NCI-H2227 treated with DMSO at 0.1 percent for 48 hours (cell line): ENCODE measurements at regions not wholly inside any gene's neighbourhood (a gene's known extent, or its start where the extent isn't known, plus 50 kb on each side); places are given as distances from the start of the nearest gene placed in this dataset.

Source experiments
- DNase-seq: peaks from one replicate; lab custom pipeline; 2025; lab: John Stamatoyannopoulos, UW

DNA sequence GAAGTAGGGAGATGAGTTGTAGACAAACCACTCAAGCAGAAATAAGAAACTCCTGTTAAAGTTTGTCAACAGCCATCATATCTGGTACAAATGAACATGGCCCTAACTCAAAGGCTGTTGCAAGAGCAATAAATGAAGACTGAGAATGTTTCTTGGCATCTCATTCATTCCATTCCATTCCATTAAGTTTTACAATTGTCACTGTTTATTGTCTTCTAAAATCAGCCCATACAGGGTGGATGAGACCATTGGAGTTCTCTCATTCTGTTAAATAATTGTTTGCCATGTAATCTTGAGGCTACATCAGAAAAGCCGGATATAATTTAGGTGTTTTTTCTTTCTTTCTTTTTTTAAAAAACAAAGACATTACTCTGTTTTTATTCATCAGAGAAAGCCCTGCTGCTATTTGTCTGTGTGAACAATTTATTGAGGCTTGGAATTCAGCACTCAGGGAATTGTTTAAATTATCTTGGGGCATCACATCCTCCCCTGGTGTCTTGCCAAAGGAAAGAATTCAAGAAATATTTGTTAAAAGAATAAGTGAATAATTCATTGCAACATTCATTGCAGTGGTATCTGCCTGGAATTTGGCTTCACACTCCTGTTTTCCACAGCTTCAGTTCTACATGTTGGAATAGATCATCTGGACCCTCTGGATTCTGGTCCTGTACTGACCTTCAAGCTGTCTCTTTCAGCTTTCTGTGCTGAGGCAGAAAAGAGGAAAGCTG, 604.5 kb downstream of the PLPP3 start:
- no peak for DNase-seq

DNA sequence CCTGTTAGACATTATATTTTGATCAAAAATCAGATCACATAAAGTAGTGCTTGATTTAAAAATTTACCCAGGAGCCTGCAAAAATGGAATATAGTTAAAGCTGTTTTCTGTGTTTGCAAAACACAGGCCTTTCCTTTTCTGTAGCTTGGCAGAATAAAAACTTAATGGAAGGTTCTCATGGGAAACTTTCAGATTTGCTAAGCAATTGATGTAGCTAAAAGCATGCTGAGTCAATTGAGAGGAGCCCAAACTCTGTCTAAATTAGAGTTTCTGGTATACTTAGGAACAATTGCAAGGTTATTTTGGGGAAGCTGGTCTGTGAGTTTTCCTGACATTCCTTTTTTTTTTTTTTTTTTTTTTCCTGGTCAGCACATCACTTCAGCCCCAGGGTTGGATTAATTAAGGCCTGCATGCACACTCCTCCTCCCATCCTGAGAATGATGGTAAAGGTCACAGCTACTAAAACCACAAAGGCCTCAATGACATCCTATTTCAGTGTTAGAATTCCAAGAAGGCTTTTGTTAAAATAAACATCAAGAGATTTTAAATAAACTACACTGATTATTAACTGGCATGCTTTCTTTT, 608.7 kb downstream of the PLPP3 start:
- DNase-seq: no peak

DNA sequence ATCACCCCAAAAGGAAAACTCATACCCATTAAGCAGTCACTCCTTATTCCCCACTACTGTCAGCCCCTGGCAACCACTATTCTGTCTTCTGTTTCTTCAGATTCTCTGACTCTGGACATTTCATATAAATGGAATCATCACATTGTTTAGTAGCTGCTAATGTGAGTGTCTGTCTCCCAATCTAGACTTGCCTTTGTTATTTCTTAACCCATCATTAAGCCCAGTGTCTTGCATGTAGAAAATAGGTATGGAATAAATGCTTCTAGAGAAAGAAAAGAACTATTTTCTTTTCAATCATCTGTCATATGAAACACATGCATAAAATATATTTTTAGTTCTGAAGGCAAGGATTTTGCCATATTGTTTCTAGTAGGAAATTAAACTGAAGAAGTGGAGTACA, 610.0 kb downstream of the PLPP3 start:
- DNase-seq: no peak

DNA sequence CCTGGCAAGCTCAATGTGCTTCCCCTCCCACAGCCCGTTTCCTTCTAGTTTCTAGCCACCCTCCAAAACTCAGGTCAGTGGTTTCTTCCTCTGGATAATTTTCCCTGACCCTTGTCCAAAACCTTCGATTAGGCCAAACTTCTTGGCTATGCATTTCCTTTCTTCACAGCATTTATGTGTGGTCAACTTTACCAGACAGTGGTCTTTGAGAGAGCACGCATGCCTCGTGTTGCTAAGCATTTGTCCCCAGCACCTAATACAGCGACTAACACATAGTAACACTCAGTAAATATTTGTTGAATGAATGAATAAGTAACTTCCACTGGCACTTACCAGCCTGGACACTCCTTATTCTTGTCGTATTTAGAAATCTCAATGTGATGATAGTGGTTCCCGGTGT, 610.7 kb downstream of the PLPP3 start:
- DNase-seq: no peak

DNA sequence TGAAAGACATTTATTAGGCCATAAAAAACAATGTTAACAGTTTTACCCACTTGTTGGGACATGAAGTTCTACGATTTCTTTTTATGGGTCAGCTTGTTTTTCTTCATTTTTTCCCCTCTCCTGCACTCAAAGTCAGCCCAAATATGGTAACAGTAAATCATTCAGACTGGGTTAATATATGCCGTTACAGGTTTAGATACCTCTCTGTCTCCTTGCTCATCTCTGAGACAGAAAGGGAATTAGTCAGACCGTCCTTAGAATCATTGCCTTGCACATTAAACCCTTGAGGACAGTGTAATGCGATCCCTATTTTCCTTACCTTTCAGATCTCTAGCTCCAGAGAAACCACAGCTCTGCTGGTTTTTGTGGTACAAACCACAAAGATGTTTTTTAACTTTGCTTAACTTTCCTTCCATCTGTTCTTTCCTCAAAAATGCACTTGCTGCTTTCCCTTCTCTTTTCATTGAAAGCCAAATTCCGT, 613.3 kb downstream of the PLPP3 start:
- no peak for DNase-seq

DNA sequence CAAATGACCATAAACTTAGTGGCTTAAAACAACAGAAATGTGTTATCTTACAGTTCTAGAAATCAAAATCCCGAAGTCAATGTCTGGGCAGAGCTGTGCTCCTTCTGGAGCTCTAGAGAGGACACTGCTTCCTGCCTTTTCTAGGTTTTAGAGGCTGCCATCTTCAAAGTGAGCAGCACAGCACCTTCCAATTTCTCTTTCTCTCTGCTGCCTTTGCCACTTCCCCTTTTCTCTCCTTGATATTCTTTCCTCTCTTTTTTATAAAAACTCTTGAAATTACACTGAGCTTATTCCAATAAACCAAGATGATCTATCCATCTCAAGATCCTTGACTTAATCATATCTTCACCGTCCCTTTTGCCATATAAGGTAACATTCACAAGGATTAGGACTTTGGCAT, 616.9 kb downstream of the PLPP3 start:
- DNase-seq: no peak

DNA sequence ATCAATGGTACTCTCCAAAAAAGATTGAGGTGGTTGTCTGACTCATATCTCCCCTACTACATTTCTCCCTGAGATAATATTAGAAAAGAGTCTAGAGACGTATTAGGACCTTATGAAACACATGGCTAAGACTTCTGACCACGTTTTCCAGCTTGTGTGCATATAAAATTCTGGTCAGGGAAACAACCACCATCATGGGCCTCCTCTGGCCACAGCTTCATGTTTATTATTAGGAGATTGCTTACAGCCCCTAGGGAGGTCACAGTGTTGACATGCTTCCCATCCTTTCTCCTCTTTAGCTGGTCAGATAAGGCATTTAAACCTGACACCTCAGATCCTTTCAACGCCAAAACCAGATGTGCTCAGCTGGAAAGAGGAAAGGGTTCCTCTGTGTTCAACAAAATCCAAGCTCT, 620.2 kb downstream of the PLPP3 start:
- DNase-seq: no peak

DNA sequence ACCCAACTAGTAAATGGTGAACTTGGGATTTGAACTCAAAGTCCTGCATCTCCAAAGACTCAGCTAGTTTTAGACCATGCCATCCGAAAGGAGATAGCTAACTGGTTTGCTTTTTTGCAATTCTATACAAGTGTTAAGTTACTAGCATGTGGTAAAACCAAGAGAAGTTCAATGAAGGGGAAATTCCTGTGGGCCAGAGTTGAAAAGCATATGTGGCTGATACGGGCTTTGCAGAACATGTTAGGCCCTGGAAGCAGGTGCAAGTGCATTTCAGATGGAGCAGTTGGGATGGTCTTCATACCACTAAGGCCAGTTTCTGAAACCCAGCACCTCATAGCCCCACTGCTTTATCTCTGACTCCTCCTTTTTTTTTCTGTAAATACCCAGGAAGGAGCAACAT, 620.9 kb downstream of the PLPP3 start:
- DNase-seq: no peak

DNA sequence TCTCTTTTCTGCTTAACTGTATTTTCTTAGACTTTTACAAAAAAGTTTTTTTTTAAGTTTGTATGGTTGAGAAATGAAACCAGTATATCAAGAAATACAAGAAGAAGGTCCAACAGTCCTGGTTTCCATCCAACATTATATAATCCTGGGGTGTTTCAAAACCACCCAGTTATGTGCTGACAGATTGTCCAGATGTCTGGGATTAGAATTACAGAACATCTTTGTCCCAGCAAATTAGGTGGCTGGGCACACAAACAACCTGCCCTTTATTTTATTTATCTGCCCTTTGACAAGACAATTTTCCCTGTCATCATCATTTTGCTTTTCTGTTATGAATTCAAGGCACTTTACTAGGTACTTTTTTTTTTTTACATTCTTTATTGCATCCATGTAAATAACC, 622.1 kb downstream of the PLPP3 start:
- DNase-seq: no peak

DNA sequence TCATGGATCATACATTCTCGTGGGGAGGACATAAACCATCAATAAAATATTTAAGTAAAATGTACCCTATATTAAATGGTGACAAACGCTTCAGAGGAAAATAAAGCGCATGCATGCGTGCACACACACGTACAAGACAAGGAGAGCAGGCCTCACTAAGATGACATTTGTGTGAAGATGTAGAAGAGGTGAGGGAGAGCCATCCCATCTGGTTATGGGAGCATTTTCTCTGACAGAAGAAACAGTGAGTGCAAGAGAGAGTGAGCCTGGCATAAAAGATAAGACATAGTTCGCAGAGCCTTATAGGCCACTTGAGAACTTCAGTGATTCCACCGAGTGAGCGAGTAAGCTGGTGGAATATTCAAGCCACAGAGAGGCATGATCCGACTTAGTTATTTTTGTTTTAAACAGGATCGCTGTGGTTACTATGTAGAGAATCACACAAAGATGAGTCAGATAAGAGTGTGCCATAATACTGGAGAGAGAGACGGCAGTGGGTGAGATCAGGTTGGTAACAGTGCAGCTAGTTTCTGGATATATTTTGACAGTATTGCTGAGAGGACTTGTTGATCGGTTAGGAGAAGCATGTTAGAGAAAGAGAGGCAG, 624.2 kb downstream of the PLPP3 start:
- DNase-seq: no peak

DNA sequence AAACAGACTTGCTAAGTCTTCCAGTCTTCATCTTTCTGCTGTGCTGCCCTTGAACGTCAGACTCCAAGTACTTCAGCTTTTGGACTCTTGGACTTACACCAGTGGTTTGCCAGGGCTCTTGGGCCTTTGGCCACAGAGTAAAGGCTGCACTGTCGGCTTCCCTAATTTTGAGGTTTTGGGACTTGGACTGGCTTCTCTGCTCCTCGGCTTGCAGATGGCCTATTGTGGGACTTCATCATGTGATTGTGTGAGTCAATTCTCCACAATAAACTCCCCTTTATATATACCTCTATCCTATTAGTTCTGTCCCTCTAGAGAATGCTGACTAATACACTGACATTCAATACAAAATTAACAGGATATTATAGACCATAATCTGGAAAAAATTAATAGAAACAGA, 628.1 kb downstream of the PLPP3 start:
- no peak for DNase-seq

DNA sequence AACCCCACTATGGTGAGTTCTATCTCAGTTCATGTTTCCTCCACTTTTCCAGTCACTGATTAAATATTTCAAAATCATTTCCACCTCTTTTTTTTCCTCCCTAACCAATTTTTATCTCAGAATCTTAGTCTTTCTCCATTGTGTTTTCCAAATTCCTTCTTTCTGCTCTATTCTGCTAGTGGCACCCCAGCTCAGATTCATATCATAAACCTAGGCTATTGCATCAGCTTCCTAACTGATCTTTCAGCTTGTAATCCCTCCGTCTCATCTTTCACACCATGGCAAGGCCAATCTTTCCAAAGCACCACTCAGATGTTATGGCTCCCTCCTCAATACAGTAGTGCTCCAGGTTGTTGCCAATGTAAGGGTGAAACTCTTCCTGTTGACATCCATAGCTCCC, 631.9 kb downstream of the PLPP3 start:
- no peak for DNase-seq

DNA sequence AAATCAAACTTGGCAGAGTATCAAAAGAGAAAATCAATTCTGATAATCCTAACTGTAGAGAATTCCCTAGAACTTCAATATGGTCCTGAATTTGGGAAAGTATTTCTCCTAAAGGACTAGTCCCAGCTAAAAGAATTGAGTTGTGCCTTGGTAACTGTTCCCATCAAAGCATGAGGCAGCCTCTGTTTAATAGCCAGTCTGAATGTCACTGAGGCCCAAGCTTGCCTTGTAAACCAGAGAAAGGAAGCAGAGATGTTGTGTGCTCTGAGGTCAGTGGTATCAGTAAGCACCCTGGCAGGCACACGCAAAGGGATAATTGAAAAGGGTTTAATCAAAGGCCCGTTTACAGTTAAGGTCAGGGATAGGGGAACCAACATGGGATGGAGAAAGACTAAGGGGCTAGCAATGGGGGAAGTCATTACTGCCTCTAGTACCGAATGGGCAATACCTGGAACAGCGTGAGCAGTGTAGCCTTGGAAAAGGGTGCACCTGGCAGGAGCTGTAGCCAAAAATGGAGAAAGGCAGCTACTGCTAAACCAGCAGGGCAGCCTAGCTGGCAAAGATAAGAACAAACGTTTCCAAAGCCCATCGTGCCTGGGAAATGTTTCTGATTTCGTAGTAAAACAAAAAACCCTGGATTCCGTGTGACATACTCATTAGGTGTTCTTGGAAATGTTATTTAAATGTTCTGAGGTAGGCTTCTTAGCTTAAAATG, 635.5 kb downstream of the PLPP3 start:
- DNase-seq: no peak

DNA sequence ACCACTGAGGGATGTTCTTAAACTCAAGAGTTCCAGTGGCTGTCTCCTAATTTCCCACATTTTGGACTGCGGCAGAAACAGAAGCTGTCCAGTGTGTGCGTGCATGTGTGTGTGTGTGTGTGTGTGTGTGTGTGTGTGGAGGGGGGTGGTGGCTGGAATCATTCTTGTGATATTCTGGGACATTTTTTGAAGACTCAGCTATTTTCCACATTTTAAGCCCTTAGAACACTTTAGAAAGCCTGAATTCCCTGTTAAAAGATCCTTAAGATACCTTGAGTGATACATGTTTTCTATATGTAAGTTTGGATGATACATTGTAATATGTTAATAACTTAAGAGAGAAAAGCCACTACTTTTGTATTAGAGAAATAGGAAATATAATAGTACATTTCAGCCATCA, 636.4 kb downstream of the PLPP3 start:
- no peak for DNase-seq

DNA sequence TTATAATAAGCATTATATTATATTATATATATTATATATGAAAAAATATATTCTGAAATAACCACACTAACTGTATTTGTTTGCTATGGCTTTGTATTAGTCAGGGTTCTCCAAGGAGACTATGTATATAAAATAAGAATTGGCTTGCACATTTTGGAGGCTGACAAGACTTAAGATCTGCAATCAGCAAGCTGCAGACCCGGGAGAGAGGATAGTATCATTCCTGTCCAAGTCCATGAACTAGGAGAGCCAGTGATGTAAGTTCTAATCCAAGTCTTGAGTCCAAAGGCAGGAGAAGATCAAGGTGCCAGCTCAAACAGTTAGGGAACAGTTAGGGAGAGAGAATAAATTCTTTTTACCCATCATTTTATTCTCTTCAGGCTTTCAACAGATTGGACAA, 639.5 kb downstream of the PLPP3 start:
- DNase-seq: no peak

DNA sequence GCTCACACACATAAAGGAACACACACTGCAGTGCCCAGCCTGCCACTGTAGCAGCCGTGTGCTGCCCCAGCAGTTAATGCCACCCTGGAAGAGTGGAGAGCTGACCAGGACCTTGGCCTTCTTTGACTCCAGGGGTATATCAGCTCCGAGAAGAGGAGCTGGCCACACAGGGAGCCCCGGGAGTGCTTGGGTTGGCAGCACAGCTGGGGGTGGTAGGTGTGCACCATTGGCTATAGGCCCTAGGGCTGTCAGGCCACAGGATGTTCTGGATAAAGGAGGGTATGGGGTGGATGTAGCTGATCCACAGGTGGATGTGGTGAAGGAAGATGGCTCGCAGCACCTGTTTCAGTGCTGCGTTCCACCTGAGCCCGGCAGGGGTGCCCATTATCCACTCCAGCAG, 640.5 kb downstream of the PLPP3 start:
- no peak for DNase-seq

DNA sequence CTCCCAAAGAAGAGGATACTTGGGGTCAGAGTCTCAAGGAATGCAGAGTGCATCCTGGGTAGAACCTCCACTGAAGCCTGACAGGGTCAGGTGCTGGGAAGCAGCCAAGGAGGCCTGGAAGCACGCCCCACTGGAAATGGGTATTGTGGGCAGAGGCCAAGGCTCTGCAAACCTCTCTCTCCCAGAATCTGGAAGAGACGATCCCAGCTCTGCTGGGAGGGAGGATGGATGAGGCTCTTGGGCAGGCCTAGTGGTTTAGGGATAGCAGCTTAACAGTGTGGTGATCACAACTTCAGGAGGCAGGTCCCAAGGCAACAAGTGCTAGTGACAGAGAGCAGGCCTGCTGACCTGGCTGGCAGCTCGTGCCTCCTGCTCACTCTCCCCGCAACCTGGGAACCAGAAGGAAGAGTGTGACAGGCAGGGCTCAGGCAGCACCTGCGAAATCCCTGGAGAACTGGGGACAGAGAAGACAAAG, 641.0 kb downstream of the PLPP3 start:
- DNase-seq: no peak

DNA sequence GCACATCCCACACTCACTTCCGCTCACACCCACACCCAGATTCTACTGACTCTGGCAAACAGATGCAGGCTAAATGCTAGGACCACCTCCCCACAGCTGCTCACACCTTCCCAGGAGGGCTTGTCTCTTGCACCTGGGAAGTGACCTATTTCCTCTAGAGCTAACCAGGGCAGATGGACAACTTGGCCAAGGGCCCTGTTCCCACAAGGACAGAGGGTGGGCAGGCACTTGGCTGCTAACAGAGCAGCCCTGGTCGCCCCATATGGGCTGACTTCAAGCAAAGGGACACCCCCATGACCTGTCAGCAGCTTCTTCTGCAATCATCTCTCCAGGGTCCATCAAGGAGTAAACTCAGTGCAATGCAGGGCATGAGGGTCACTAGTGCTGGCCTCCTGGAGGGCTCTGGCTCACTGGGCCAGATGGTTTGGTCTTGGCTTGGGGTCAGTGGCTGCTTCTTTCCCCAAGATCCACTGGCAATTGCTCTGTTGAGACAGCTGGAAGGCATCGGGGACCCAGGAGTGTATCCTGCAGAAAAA, 641.5 kb downstream of the PLPP3 start:
- DNase-seq: no peak

DNA sequence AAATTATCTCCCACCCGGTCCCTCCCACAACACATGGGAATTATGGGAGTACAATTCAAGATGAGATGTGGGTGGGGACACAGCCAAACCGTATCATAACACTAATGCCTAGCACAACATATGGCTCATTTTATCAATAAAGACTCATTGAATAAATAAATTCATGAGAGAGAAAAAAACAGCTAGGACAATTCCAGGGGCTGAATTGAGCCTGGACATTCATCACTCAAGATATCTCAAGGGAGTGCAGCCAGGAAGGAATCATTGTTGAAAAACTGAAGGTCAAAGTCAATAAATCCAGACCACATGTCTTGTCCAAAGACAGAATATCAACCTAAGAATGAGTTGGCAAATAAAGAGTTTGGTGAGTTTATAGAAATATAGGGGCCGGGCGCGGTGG, 644.1 kb downstream of the PLPP3 start:
- DNase-seq: no peak

DNA sequence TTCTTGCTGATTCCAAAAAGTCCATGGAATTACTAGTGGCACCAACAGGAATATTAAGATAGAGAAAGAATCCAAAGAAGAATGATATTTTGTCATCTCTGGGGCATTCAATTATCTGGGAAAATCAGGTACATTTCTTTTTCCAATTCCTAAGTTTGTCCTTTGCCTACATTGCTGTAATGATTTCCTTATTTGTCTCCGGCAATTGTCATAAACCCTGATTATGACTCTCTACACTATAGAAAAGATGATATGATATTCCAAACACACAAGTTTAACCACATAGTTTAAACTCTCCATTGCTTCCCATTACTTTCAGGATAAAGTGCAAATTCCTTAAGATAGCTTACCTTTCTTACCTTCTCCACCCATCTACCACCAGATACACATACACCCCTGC, 647.0 kb downstream of the PLPP3 start:
- DNase-seq: no peak

DNA sequence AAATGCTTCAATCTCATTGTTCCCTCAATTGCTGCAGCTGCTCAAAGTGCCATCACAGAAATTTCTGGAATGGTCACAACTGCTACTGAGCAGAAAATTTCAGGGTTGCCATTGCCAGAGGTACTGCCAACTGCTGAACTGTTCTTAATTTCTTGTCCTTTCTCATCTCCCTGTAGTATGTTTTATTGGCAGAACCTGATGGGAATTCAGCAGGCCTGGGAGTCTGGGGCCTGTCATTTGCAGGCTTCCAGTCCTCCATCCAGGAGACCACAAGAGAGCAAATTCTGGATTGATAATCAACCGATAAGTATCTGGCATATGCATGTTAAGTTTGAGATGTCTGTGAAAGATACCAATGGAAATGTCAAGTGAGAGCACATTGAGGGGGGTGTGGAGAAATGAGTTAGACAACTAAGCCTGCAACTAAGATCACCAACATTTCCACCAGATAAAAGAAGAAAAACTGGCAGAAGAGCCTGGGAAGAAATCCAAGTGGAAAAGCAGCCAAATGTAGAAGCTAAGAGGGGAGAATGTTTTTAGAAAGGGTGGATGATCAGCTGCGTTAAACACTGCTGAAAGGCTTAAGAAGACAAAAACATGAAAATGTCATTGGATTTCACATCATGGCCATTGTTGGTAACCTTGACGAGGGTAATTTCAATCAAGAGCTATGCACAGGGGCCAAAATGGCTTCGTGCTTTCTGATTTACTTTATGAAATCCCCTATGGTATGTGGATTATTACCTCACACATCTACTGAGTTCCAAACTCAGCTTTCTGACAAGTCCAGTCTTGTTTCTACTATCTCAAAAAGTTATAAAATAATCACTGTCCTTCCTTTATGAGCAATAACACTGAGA, 648.1 kb downstream of the PLPP3 start:
- DNase-seq: no peak

DNA sequence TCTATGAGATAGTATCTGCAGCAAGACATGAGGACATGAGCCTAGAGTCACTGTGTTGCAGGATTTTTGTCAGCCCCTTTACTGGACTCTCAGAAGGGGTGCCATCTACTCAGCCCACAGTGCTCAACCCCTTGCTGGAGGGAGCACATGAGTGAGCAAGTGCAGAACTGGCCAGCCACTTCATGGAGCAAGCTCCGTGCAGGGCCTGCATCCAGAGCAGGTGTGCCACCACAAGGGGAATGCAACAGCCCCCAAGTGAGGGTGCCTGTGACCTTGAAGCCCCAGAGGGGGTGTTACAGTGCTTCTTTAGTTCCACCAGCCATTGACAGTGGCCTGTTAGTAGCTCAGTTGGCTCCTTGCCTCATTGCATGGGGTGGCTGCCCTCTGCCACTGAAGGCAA, 649.7 kb downstream of the PLPP3 start:
- DNase-seq: no peak
